K562 (cell line): ENCODE measurements at regions not wholly inside any gene's neighbourhood (a gene's known extent, or its start where the extent isn't known, plus 50 kb on each side); places are given as distances from the start of the nearest gene placed in this dataset.

Experiments used
- FIP1L1 ChIP-seq: fragments of 200-400 bp; formaldehyde crosslinking; IDR thresholded peaks from 2 replicates; pipeline ENCODE4 v1.6.1; 2018; ENCODE audit warnings: mild to moderate bottlenecking, low read depth, low read length; ENCODE audit not compliant: poor library complexity, severe bottlenecking
- FOXM1 ChIP-seq, 2 experiments: fragments of 450-650 bp in 1 of 2; sonication (generic) in 1 of 2; formaldehyde crosslinking in 1 of 2; IDR thresholded peaks; 2 replicates each; pipeline versions ENCODE4 v1.6.1 to v1.9.0; 2017 to 2022; ENCODE audit warnings: low read depth in 2 of 2, mild to moderate bottlenecking in 2 of 2, missing genetic modification reagents in 1 of 2, moderate library complexity in 1 of 2
- MEF2A ChIP-seq: IDR thresholded peaks from 2 replicates; pipeline ENCODE4 v1.6.1; 2011; ENCODE audit warnings: low read depth, mild to moderate bottlenecking, low read length, moderate library complexity; ENCODE audit not compliant: control insufficient read depth
- NONO ChIP-seq, 2 experiments: fragments of 200-400 bp in 1 of 2; fragments of 450-650 bp in 1 of 2; formaldehyde crosslinking in 1 of 2; IDR thresholded peaks; 2 replicates each; pipeline ENCODE4 v1.6.1; 2017; ENCODE audit warnings: low read depth in 2 of 2, mild to moderate bottlenecking in 2 of 2, moderate library complexity in 2 of 2, low read length in 1 of 2
- NR2F6 ChIP-seq: fragments of 450-650 bp; formaldehyde crosslinking; IDR thresholded peaks from 2 replicates; pipeline ENCODE4 v1.4.0; 2020; ENCODE audit warnings: mild to moderate bottlenecking
- PML ChIP-seq: IDR thresholded peaks from 2 replicates; pipeline ENCODE4 v1.6.1; 2012; ENCODE audit warnings: low read length, inconsistent platforms
- RERE ChIP-seq: sonication (generic); formaldehyde crosslinking; IDR thresholded peaks from 2 replicates; pipeline ENCODE4 v1.8.0; 2023; ENCODE audit warnings: missing genetic modification reagents, mild to moderate bottlenecking, borderline replicate concordance
- TFAM ChIP-seq: fragments of 250-450 bp; sonication (Bioruptor Pico); conservative IDR thresholded peaks from 2 replicates; pipeline ENCODE4 v1.5.0; 2021; ENCODE audit warnings: mild to moderate bottlenecking, moderate library complexity
- ZBTB11 ChIP-seq, 3 experiments: fragments of 200-800 bp in 1 of 3; fragments of 250-450 bp in 1 of 3; fragments of 450-650 bp in 1 of 3; sonication (Bioruptor Pico) in 1 of 3; sonication (Bioruptor generic) in 1 of 3; formaldehyde crosslinking in 1 of 3; IDR thresholded peaks; 2 replicates each; pipeline versions ENCODE4 v1.6.1 to v1.8.0; 2016 to 2022; ENCODE audit warnings: mild to moderate bottlenecking in 2 of 3, missing genetic modification characterization in 2 of 3, missing compliant biosample characterization in 1 of 3, moderate library complexity in 1 of 3
- ZNF274 ChIP-seq: IDR thresholded peaks from 2 replicates; pipeline ENCODE4 v1.6.1; 2011; ENCODE audit warnings: low read depth, mild to moderate bottlenecking, low read length, moderate library complexity, borderline replicate concordance
- ZZZ3 ChIP-seq: fragments of 450-650 bp; IDR thresholded peaks from 2 replicates; pipeline ENCODE4 v1.6.1; 2016; ENCODE audit warnings: antibody characterized with exemption, mild to moderate bottlenecking, moderate library complexity
- TF ChIP-seq, protein P1 (sequence below): fragments of 250-450 bp; sonication (Bioruptor Pico); IDR thresholded peaks from 2 replicates; pipeline ENCODE4 v1.5.0; 2021; ENCODE audit warnings: mild to moderate bottlenecking, borderline replicate concordance

GRCh38 chr2:238646281-238646680, 201.6 kb upstream of the TWIST2 start (continued):
- TF ChIP-seq RERE (CRISPR knock-in tag) = no peak
- TF ChIP-seq PML = no peak
- no peak for TF ChIP-seq ZZZ3
- TF ChIP-seq FIP1L1 = no peak
- TF ChIP-seq ZBTB11 (CRISPR knock-in tag; IDR thresholded peaks at IDR 0.05) = no peak
- no peak for TF ChIP-seq TFAM (CRISPR knock-in tag)
- TF ChIP-seq NONO (IDR thresholded peaks at IDR 0.05; ENCODE audit: low read depth in 2 of 2, low read length in 1 of 2) = no peak
- TF ChIP-seq, protein P1, sequence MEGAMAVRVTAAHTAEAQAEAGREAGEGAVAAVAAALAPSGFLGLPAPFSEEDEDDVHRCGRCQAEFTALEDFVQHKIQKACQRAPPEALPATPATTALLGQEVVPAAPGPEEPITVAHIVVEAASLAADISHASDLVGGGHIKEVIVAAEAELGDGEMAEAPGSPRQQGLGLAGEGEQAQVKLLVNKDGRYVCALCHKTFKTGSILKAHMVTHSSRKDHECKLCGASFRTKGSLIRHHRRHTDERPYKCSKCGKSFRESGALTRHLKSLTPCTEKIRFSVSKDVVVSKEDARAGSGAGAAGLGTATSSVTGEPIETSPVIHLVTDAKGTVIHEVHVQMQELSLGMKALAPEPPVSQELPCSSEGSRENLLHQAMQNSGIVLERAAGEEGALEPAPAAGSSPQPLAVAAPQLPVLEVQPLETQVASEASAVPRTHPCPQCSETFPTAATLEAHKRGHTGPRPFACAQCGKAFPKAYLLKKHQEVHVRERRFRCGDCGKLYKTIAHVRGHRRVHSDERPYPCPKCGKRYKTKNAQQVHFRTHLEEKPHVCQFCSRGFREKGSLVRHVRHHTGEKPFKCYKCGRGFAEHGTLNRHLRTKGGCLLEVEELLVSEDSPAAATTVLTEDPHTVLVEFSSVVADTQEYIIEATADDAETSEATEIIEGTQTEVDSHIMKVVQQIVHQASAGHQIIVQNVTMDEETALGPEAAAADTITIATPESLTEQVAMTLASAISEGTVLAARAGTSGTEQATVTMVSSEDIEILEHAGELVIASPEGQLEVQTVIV (CRISPR knock-in tag) = no peak
- TF ChIP-seq ZNF274 = no peak
- no peak for TF ChIP-seq NR2F6 (CRISPR knock-in tag)
- TF ChIP-seq FOXM1 (IDR thresholded peaks at IDR 0.05; ENCODE audit: low read depth) = no peak
- TF ChIP-seq FOXM1 (CRISPR knock-in tag; IDR thresholded peaks at IDR 0.05; ENCODE audit: low read depth) = no peak
- TF ChIP-seq MEF2A = no peak
